Testis (tissue), 2 donors: ENCODE measurements at regions not wholly inside any gene's neighbourhood (a gene's known extent, or its start where the extent isn't known, plus 50 kb on each side); places are given as distances from the start of the nearest gene placed in this dataset.

ENCODE experiments used
- POLR2A ChIP-seq: fragments of 450-650 bp; IDR thresholded peaks from one replicate; pipeline ENCODE4 v1.6.1; 2017; ENCODE audit warnings: antibody characterized with exemption, mild to moderate bottlenecking, moderate library complexity
- TF ChIP-seq, protein P1 (sequence below), 3 experiments: fragments of 450-650 bp in 2 of 3; fragments of 200-600 bp in 1 of 3; sonication (generic) in 1 of 3; IDR thresholded peaks; one replicate each; pipeline ENCODE4 v1.5.1; 2016 to 2019; ENCODE audit warnings: antibody characterized with exemption in 3 of 3, mild to moderate bottlenecking in 2 of 3, moderate library complexity in 1 of 3

DNA sequence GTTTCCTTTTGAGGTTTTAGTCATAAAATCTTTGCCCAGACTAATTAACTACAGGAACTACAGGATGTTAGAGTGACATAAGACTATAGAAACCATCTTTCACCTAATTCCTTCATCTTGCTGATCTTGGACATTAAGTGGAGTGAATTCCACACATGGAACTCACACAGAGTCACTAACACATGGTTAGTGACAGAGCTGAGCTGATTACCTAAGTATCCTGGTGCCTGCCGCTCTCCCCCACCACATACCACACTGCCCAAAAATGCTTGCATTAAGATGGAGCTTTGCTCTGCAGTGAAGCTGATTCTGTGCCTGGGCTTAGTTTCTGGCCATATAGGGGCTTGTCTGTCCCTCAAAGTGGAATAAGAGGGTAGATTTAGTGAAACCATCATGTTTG is 332.9 kb upstream of the NT5C1B start:
- TF ChIP-seq, protein P1, sequence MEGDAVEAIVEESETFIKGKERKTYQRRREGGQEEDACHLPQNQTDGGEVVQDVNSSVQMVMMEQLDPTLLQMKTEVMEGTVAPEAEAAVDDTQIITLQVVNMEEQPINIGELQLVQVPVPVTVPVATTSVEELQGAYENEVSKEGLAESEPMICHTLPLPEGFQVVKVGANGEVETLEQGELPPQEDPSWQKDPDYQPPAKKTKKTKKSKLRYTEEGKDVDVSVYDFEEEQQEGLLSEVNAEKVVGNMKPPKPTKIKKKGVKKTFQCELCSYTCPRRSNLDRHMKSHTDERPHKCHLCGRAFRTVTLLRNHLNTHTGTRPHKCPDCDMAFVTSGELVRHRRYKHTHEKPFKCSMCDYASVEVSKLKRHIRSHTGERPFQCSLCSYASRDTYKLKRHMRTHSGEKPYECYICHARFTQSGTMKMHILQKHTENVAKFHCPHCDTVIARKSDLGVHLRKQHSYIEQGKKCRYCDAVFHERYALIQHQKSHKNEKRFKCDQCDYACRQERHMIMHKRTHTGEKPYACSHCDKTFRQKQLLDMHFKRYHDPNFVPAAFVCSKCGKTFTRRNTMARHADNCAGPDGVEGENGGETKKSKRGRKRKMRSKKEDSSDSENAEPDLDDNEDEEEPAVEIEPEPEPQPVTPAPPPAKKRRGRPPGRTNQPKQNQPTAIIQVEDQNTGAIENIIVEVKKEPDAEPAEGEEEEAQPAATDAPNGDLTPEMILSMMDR (IDR thresholded peaks at IDR 0.05), result no peak
- no peak for TF ChIP-seq POLR2A
